ENCODE measurements at regions not wholly inside any gene's neighbourhood (a gene's known extent, or its start where the extent isn't known, plus 50 kb on each side); places are given as distances from the start of the nearest gene placed in this dataset.

DNA sequence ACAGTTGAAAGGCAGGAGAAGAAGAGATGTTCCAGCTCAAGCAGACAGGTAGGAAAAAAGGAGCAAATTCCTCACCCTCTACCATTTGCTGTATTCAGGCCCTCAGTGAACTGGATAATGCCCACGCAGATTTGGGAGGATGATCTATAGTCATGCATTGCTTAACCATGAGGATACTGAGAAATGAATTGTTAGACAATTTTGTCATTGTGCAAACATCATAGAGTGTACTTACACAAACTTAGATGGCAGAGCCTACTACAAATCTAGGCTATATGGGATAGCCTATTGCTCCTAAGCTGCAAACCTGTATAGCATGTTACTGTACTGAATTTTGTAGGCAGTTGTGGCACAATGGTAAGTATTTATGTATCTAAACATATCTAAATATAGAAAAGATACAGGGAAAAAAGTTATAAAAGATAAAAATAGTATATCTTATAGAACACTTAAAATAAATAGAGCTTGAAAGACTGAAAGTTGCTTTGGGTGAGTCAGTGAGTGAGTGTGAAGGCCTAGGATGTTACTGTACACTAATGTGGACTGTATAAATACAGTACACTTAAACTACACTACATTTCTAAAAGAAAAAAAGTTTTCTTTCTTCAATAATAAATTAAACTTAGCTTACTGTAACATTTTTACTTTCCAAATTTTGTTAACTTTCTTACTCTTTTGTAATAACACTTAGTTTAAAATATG lies 672.3 kb downstream of the UTRN start:
- DNase-seq (ENCODE audit: low read depth), result no peak

DNA sequence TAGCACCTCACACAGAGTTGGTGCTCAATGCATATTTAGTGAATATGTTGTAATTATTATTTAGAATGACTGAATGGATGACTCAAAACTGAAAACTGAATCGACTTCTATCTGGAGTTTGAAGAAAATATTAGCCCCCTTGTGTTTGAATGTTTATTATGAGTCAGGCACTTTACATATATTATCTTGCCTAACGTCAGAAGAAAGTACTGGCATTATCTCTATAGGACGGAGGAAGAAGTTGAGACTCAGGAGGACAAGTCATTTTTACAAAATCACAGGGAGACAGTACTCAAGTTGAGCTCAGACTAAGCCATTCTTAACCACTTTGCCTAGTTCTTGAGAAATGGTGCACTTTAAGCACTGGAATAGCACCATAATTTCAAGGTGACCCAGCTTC lies 684.0 kb downstream of the UTRN start:
- no peak for DNase-seq (ENCODE audit: low read depth)

DNA sequence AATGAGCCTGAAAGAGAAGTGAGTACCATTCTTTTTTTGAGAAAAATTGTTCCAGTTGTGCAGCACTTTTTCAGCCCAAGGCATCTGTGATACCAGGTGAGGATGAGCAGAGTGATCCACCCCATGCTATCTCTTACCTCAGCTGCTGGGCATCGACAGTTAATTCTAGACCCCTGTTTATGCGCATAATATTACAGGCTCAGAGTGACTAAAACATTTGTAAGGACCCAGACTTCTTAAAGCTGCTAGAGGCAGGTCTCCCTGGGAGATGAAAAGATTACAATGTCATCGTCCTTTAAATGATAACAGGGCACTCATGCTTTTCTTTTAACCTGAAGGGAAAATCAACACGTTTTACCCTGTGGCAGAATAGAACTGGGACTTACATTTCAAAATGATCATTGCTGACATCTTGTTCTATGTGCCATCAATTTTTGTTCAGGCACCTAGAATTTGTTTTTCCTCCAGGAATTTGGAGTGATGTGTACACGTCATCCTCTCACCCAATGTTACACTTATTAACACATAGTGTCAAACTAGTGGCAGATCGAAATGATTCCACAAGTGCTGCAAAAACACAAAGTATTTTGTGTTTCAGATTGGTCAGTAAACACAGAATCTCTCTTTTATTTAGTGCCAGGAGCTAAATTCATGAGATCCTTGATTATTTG lies 684.6 kb downstream of the UTRN start:
- DNase-seq (ENCODE audit: low read depth), result no peak

DNA sequence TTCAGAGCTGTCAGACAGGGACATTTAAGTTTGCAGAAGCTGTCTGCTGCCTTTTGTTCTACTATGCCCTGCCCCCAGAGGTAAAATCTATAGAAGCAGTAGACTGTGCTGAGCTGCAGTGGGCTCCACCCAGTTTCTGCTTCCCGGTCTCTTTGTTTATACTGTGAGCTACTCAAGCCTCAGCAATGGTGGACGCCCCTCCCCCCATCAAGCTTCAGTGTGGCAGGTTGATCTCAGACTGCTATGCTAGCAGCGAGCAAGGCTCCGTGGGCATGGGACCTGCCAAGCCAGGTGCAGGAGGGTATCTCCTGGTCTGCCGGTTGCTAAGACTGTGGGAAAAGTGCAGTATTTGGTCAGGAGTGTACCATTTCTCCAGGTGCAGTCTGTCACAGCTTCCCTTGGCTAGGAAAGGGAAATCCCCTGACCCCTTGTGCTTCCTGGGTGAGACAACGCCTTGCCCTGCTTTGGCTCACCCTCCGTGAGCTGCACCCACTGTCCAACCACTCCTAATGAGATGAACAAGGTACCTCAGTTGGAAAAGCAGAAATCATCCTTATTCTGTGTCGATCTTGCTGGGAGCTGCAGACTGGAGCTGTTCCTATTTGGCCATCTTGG lies 692.2 kb downstream of the UTRN start:
- peak; percentile 56 for DNase-seq (ENCODE audit: low read depth)

DNA sequence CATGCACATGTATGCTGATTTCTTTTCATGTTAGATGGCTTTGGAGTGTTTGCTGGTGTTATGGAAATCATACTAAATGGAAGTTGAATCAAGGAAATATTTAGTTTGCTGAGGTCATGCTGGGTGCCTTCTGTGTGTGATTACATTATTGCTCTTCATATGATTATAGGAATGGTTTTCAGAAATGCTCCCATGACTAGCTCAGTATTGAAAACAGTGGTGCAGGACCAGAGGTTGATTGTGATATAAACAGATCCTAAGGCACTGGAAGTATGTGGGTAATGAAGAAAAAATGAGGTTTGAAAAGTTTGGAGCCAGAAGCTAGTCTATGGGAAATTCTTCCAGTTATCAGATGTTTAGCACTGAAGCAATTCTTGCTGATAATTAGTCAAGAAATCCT lies 693.1 kb downstream of the UTRN start:
- DNase-seq (ENCODE audit: low read depth), result no peak

DNA sequence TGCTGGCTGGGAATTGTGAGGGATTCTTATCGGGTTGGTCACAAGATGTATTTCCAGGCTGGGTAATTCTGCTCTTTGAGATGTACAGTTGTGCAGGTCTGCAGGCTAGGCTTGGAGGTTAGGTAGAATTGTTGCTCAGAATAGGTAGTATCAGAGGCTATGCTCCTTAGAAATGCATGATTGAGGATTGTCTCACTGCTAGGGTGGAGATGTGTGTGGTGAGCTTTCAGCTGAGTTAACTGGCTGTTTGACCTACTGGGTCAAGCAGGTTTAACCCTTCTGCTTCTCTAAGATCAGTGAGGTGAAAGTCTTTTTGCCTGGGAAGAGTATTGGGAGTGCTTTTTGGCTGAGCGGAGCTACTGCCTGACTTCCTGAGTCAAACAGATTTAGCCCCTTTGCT lies 701.1 kb downstream of the UTRN start:
- DNase-seq (ENCODE audit: low read depth), result no peak

DNA sequence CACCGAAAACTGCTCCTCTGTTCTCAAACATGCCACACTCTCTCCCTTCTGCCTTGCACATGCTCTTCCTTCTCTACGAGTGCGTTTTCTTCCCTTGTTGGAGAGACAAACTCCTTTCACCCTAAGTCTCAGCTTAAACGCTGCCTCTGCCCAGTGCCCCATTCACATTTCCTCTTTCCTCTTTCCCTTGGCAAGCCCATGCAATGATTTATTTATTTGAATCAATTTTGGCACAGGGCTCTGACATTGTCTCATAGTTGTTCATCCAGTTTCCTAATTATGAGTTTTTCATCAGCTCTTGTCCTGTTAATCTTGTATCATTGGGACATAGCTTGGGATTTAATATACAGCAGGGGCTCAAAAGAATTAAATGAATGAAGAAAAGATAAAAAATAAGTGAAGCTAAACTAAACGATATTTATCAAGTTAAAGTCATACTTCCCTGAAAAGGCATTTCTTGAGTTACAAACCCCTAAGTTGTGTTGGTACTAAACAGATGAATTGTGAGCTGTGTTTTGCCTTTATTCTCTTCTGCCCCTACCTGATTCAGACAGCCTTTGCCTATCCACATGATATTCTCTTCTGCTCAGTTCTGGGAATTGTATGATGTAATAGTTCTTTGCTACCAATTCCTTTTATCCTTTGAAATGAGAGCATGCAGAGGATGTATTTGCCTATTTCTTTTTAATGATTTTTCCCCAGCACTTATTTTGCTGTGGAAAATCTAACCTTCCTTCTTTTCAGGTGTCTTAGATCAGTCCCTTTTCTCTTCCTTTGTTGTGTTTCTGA lies 704.4 kb downstream of the UTRN start:
- no peak for DNase-seq (ENCODE audit: low read depth)

DNA sequence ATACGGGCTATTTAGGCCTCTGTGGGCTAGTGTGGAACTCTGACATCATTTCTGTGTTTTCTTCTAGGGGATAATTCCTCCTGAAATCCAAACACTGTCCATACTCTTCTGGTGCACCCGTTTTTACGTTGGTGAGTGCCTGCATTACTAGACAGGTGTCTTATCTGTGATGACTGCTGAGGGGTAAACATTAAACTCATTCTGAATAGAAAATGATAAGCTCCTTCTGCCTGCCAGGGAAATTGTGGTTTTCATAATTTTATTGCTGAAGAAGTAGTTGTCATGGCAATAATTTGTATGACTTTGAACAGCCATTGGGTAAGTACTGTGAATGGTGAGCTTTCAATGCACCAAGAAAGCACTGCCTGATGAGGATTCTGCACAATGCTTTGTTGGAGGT lies 705.6 kb downstream of the UTRN start:
- DNase-seq (ENCODE audit: low read depth), result no peak

DNA sequence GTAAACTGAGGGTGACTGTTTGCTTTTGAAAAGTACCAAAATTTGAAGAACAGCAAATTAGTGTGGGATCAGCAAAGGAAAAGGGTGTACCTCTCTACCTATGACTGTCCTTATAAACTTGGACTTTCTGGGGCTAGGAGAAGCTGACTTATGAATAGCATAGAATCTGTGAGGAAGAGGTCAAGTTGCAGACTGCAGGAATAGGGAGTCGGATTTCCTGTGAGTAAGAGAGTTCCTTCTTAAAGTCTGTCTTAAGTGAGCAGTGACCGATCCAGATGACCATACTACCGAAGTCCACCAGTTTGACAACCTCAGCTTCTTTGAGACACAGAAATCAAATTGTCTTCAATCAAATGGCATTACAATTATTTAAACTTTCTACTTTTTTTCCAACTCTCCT lies 708.7 kb downstream of the UTRN start:
- no peak for DNase-seq (ENCODE audit: low read depth)

DNA sequence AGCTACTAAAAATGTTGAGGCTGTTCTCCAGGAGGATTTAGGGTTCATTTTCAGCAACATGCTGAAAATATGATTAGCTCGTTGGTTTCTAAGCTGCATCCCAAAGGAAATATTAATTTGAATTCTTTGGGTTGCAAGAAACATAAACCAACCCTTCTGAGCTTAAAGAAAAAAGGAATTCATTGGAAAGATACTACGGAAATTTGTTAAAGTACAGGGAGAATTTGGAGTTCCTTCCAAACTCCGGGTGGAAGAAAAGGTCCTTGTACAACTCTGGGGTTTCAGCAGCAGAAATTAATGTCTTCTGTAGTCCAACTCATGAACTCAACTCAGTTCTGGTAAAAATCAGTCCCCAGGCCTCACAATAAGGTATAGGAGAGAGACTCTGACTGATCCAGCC lies 712.9 kb downstream of the UTRN start:
- no peak for DNase-seq (ENCODE audit: low read depth)

DNA sequence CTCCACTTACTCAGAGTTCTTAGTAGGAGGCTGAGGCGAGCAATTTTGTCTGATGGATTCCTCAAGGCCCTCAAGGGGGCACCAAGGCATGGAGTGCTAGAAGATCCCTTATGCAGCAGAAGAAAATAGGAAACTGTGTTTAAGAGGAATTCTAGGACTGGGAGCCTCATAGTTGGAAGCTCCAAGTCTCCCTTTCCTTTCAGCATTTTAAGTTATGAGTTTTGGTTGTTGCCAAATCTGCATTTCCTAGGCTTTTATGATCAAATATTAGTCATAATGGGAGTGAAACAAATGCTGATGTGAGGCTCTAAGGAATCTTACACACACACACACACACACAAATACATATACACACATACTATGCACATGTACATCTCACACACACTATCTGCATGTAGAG lies 714.0 kb downstream of the UTRN start:
- DNase-seq (ENCODE audit: low read depth), result no peak

DNA sequence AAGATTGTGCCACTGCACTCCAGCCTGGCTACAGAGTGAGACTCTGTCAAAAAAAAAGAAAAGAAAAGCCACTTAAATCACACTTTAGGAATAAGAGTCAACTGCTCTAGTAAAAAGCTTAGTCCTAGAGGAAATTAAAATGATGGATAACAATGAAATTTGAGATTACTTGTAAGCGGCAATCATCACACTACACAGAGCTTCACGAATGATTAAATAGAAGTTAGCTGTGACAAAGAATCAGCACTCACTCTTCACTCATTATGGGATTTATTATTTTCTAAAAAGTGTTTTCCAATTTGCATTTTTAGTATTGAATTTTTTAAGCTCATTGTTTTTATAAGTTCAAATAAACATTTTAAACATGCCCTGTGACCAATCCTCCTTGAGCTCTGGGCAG lies 718.0 kb downstream of the UTRN start:
- no peak for DNase-seq (ENCODE audit: low read depth)

DNA sequence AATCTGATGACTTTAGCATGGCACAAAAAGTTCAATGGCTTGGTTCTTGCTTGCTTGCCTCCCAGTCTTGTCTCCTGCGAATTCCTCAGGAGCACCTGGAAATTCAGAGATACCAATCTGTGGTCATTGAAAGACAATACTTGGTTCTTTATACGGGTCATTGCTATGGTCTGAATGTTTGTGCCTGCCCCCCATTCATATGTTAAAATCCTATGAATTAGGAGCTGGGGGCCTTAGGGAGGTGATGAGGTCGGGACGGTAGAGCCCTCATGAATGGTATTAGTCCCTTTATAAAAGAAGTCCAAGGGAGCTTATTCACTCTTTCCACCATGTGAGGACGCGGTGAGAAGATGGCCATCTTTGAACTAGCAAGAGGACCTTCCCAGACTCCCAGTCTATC lies 721.8 kb downstream of the UTRN start:
- no peak for DNase-seq (ENCODE audit: low read depth)

DNA sequence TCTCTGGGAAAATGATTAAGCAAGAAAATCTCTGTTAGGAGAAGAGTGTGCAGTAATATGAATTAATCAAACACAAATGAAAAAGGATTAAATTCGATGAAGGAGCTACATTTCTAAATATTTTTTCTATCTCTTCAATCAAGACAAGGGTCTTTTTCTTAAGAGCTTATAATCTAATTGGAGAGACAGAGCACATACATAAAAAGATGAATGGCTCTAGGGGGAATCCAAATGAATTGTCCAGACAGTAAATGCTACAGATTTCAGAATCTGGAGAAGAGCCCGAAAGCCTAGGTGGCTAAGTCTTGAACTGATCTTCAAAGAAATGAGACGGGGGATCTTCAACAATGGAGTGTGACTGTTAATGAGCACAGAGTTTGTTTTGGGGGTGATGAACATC lies 723.6 kb downstream of the UTRN start:
- no peak for DNase-seq (ENCODE audit: low read depth)

DNA sequence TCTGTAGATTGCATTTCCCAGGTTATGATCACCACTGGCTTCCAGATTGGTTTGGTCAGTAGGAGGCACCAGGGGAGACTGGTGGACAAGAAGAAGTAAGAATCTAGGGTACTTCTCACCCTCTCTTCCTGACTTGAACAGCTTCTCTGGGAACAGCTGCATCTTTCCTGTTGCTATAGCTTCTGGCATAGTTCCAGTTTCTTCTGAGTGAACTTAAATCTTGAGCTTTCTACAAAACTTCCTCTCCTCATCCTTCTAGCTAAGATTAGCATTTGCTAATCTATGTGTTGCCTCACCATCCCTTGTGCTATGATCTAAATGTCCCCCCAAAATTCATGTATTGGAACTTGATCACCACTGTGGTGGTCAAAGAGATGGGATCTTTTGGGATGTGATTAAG lies 724.6 kb downstream of the UTRN start:
- no peak for DNase-seq (ENCODE audit: low read depth)

DNA sequence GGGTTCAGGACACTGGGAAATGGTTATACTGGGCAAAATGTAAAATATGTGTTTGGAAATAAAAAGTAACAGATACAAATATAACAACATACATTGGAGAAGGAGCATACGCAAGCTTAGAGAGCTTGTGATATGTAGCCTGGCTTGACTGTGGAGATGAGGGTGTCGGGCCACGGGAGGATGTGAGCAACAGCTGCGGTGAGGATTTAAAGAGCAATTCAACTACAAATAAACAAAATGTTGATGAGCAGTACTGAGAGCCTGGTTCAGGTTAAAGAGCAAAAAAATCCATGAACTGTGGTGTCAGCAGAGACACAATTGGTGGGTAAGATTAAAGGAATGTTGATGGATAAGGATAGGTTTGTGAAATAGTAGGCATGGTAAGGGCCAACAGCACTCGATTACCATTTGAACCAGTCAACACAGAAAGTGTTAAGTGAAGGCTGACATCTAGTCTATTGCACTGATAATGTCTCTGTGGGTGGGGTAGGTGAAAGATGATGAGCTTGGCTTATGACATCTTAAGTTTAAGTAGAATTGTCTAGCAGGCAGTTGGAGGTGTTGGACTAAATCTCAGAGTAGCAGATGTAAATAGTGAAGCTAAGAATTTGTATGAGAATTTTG lies 723.2 kb downstream of the EPM2A start:
- no peak for DNase-seq (ENCODE audit: low read depth)

DNA sequence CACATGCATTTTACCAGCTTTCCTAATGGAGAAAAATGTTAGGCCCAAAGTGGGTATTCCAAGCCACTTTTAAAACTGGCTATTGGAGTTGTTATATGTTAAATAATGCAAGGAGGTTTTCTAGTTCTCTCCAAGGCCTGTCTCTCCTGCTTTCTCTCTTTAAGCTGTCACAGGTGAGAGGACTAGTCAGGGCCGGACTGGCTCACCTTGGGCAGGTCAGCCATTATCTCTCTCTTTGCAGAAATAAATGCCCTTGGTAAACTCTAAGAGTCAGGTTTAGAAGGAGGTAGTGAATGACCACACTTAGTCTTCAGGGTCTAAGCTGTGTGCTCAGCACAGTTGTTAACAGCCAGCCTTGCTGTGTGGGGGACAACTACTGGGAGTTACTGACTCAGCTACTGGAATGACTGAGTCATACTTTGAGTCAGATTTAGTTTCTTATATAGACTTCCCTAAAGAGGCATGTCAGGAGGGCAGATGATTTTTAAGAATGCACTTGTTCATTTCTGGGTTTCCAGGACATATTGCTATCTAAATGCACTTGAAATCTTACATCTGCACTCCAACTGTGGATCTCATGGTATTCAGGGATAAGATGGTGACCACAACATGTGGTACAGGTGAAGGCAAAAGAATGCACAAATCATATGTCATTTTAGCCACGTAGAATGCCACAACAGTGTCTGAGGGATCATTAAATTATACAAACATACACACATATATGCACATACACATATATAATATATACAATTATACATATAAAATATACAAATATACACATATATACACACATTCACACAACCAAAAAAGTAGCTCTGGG lies 719.4 kb downstream of the EPM2A start:
- DNase-seq (ENCODE audit: low read depth), result no peak

DNA sequence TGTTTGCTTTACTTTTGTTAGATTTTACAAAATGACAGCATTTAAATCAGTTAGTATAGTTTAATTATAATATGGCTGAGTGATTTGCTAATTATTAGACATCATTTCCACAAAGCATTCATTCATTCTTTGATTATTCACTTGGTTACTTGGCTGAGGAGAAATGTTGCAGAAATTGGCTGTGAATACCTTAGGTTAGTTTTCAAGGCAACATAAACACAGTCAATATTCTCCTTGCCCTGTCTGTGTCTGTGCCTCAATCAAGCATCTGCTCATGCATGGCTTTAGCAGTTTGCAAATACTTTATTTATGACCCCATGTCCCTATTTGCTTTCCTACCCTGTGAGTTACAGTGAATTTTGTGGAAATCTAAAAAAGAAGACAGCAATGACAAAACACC lies 718.3 kb downstream of the EPM2A start:
- no peak for DNase-seq (ENCODE audit: low read depth)

DNA sequence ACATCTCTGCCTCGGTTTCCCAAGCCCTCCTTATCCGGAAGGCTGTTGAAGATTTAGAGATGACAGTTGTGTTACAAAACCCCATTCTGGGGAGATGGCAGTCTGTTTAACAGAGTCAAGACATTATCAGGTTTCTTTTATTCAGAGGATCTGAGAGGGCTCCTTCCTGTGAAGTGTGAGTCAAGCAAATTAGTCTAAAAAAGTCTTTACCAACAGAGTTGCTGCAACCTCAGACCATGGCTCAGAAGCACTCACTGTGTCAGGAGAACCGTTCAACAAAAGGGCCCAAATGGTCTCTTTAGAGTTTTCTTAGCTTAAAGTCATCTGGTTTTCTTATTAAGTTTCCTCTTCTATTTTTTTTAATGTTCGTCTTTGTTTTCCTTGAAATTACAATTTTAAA lies 717.8 kb downstream of the EPM2A start:
- DNase-seq (ENCODE audit: low read depth), result no peak

DNA sequence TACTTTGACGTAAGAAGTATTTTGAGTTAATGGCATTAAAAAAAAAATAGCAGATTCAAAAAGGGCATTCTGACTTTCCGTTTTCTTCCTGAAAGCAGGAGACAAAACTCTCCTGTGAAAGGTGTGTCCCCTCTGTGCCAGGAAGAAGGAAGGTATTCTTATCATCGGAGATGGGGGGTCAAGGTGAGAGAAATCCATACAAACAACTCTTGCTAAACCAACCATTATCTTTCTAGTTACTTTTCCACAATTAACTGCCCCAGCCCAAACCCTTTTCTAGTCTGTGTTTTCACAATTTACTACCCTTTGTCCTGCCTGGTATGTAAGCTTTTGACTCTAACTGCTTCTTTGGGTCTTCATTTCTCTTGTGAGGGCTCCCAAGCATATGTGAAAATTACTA lies 717.3 kb downstream of the EPM2A start:
- no peak for DNase-seq (ENCODE audit: low read depth)

DNA sequence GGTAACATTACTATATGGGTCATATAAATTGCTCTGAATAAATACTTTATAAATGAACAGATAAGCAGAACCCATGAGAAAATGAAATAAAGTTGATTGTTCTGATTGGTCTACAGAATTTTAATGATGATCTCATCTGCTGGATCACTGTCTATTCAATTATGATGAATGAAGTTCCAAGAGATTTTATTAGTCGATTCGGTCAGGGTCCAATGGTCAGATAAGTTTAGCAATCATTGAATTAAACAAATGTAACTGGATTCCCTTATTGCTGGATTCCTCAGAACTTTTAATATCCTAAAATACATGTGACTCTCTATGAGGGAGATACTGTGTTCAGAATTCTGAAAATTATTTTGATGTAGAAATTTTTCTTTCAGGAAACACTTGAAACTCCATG lies 715.2 kb downstream of the EPM2A start:
- no peak for DNase-seq (ENCODE audit: low read depth)

DNA sequence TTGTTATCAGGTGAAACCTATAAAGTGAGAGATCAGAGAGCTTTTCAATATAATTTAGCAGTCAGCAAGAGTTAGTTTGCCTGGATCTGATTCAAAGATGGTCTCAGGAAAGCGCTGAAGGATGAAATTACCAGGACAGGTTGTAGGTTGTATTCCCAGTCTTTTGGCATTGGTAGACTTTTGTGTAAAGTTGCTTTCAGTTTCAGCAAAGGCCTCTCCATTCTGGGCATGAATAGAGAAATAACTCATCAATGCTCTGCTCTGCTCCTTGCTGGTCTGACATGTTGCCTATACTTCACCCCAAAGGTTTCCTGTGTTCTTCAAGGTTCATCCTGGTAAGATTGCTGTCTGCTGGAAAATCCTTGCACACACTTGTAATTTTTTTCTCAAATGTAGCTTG lies 714.8 kb downstream of the EPM2A start:
- no peak for DNase-seq (ENCODE audit: low read depth)
